HG02642 (cell line): ENCODE measurements at regions not wholly inside any gene's neighbourhood (a gene's known extent, or its start where the extent isn't known, plus 50 kb on each side); places are given as distances from the start of the nearest gene placed in this dataset.
"Not testable (repeated sequence)": the region's sequence is repeated elsewhere in the genome, so short reads cannot be mapped to it uniquely, and the experiment has no call there.

ENCODE experiments used
- ATAC-seq: cut with Tn5 transposase; IDR thresholded peaks from one replicate; pipeline ENCODE4 v1.9.1; 2021; ENCODE audit warnings: mild to moderate bottlenecking; ENCODE audit not compliant: unreplicated experiment, poor library complexity

GRCh38 chr4:125003840-125004239 is 291.3 kb upstream of the ANKRD50 start:
- ATAC-seq: no peak

GRCh38 chr4:124997991-124998390 is 285.5 kb upstream of the ANKRD50 start:
- ATAC-seq: no peak

- ATAC-seq: no peak
Observed at GRCh38 chr4:124997124-124997523, 284.6 kb upstream of the ANKRD50 start.

GRCh38 chr4:124993838-124994237 is 281.3 kb upstream of the ANKRD50 start:
- no peak for ATAC-seq

GRCh38 chr4:124990398-124990797 is 277.9 kb upstream of the ANKRD50 start:
- ATAC-seq: no peak

- no peak for ATAC-seq
Observed at GRCh38 chr4:124980276-124980752, 267.8 kb upstream of the ANKRD50 start.

- ATAC-seq: not testable (repeated sequence)
Observed at GRCh38 chr4:124978536-124978935, 266.0 kb upstream of the ANKRD50 start.

- ATAC-seq: no peak
Observed at GRCh38 chr4:124977045-124977444, 264.5 kb upstream of the ANKRD50 start.

GRCh38 chr4:124974152-124974551 is 261.6 kb upstream of the ANKRD50 start:
- ATAC-seq: no peak

GRCh38 chr4:124973716-124974115 is 261.2 kb upstream of the ANKRD50 start:
- no peak for ATAC-seq

- no peak for ATAC-seq
Observed at GRCh38 chr4:124970011-124970410, 257.5 kb upstream of the ANKRD50 start.

- no peak for ATAC-seq
Observed at GRCh38 chr4:124965497-124965891, 253.0 kb upstream of the ANKRD50 start.

- ATAC-seq: no peak
Observed at GRCh38 chr4:124964852-124965496, 252.4 kb upstream of the ANKRD50 start.

- no peak for ATAC-seq
Observed at GRCh38 chr4:124964251-124964650, 251.7 kb upstream of the ANKRD50 start.

GRCh38 chr4:124961138-124961750 is 248.7 kb upstream of the ANKRD50 start:
- no peak for ATAC-seq

GRCh38 chr4:124958847-124959246 is 246.3 kb upstream of the ANKRD50 start:
- ATAC-seq: no peak

GRCh38 chr4:124955476-124955875 is 242.9 kb upstream of the ANKRD50 start:
- ATAC-seq: no peak

- ATAC-seq: no peak
Observed at GRCh38 chr4:124954046-124954445, 241.5 kb upstream of the ANKRD50 start.

- ATAC-seq: no peak
Observed at GRCh38 chr4:124953486-124953885, 241.0 kb upstream of the ANKRD50 start.

- no peak for ATAC-seq
Observed at GRCh38 chr4:124953061-124953460, 240.5 kb upstream of the ANKRD50 start.

- no peak for ATAC-seq
Observed at GRCh38 chr4:124952601-124953000, 240.1 kb upstream of the ANKRD50 start.

- no peak for ATAC-seq
Observed at GRCh38 chr4:124948976-124949597, 236.6 kb upstream of the ANKRD50 start.
